Left lung (tissue), 4 donors: ENCODE measurements at regions not wholly inside any gene's neighbourhood (a gene's known extent, or its start where the extent isn't known, plus 50 kb on each side); places are given as distances from the start of the nearest gene placed in this dataset.
A peak's percentile ranks its signal among the peaks of the same experiment; 100 is the strongest.

ENCODE experiments used
- ATAC-seq: fragments of 200-7000 bp; cut with Tn5 transposase; one replicate; pipeline ENCODE4 v1.9.1; 2020; ENCODE audit warnings: moderate library complexity
- DNase-seq, 4 donors: peaks; one replicate each; pipeline ENCODE4 v3.0.0-alpha.2; 2013 to 2020
- H3K27ac ChIP-seq, 2 donors: fragments of 200-600 bp; sonication (generic) in 1 of 2; one replicate each; pipeline versions ENCODE4 v1.5.0 to v1.8.0; 2020 to 2021
- H3K27me3 ChIP-seq, 2 donors: fragments of 200-600 bp; sonication (generic) in 1 of 2; one replicate each; pipeline versions ENCODE4 v1.5.0 to v1.8.0; 2020 to 2021
- H3K36me3 ChIP-seq, 2 donors: fragments of 200-600 bp; sonication (generic) in 1 of 2; one replicate each; pipeline versions ENCODE4 v1.5.0 to v1.8.0; 2020 to 2021
- H3K4me1 ChIP-seq, 2 donors: fragments of 200-600 bp; one replicate each; pipeline ENCODE4 v1.8.0; 2021
- H3K4me3 ChIP-seq, 2 donors: fragments of 200-600 bp; sonication (generic) in 1 of 2; one replicate each; pipeline versions ENCODE4 v1.5.0 to v1.8.0; 2020 to 2021; ENCODE audit warnings: mild to moderate bottlenecking in 1 of 2
- H3K9me3 ChIP-seq, 2 donors: fragments of 200-600 bp; sonication (generic) in 1 of 2; one replicate each; pipeline versions ENCODE4 v1.5.0 to v1.8.0; 2020 to 2021
- CTCF ChIP-seq, 2 donors: fragments of 200-600 bp; sonication (generic) in 1 of 2; IDR thresholded peaks; one replicate each; pipeline versions ENCODE4 v1.5.0 to v1.8.0; 2021; ENCODE audit warnings: antibody characterized with exemption in 2 of 2
- intact Hi-C, 2 donors: fragments of 100-400 bp; cut with DNase I; formaldehyde crosslinking; loops; one replicate each; pipeline versions ENCODE4 v1.11.2 to v1.14.2; 2022
- donor health status: DM: no; HTN: yes; CAD: no.
- donor health status: DM: no; HTN: no; CAD: no.

- DNase-seq (no peak), ATAC-seq (no peak)
- H3K9me3 ChIP-seq: no peaks in the 10 kb centered on the region
- H3K27ac ChIP-seq: no peak overlapping the region
- no peaks in the 10 kb centered on the region for H3K4me1 ChIP-seq
- TF ChIP-seq CTCF (IDR thresholded peaks at IDR 0.05): no peak
- no peaks in the 10 kb centered on the region for H3K36me3 ChIP-seq
- intact Hi-C loops: no loop called here
- no peak overlapping the region for H3K4me3 ChIP-seq
- peaks cover 0 to 62% of the 10 kb centered on the region in 2 donors for H3K27me3 ChIP-seq
Observed at GRCh38 chr11:70824605-70825245, 426.4 kb downstream of the CTTN start.

GRCh38 chr11:70825893-70826540 is 426.4 kb downstream of the SHANK2 start:
- Histone ChIP-seq H3K27ac (no peak overlapping the region), H3K27me3 (peaks cover 0 to 64% of the 10 kb centered on the region in 2 donors), H3K4me3 (no peak overlapping the region), H3K9me3 (no peaks in the 10 kb centered on the region), H3K4me1 (no peaks in the 10 kb centered on the region), H3K36me3 (no peaks in the 10 kb centered on the region)
- intact Hi-C loops: no loop called here
- DNase-seq: peak in 1 of 4 donors; percentile 76
- no peak for TF ChIP-seq CTCF (IDR thresholded peaks at IDR 0.05)
- no peak for ATAC-seq

- H3K27me3 ChIP-seq: peaks cover 0 to 59% of the 10 kb centered on the region in 2 donors
- TF ChIP-seq CTCF (IDR thresholded peaks at IDR 0.05): no peak
- H3K36me3 ChIP-seq: no peaks in the 10 kb centered on the region
- H3K27ac ChIP-seq: no peak overlapping the region
- peak in 1 of 4 donors; percentile 71 for DNase-seq
- no peaks in the 10 kb centered on the region for H3K4me1 ChIP-seq
- no peaks in the 10 kb centered on the region for H3K9me3 ChIP-seq
- intact Hi-C loops: no loop called here
- no peak for ATAC-seq
- H3K4me3 ChIP-seq: no peak overlapping the region
Observed at GRCh38 chr11:70826541-70827335, 425.6 kb downstream of the SHANK2 start.

- Histone ChIP-seq H3K9me3 (no peaks in the 10 kb centered on the region), H3K4me1 (no peaks in the 10 kb centered on the region), H3K36me3 (no peaks in the 10 kb centered on the region), H3K4me3 (no peak overlapping the region), H3K27me3 (peaks cover 0 to 60% of the 10 kb centered on the region in 2 donors), H3K27ac (no peak overlapping the region)
- ATAC-seq (no peak), DNase-seq (peak in 2 of 4 donors; percentile 43 to 59)
- no peak for TF ChIP-seq CTCF (IDR thresholded peaks at IDR 0.05)
- intact Hi-C loops: no loop called here
Observed at GRCh38 chr11:70828593-70829082, 423.7 kb downstream of the SHANK2 start.
